ENCODE measurements at regions not wholly inside any gene's neighbourhood (a gene's known extent, or its start where the extent isn't known, plus 50 kb on each side); places are given as distances from the start of the nearest gene placed in this dataset.
"Not testable (repeated sequence)": the region's sequence is repeated elsewhere in the genome, so short reads cannot be mapped to it uniquely, and the experiment has no call there.

DNA sequence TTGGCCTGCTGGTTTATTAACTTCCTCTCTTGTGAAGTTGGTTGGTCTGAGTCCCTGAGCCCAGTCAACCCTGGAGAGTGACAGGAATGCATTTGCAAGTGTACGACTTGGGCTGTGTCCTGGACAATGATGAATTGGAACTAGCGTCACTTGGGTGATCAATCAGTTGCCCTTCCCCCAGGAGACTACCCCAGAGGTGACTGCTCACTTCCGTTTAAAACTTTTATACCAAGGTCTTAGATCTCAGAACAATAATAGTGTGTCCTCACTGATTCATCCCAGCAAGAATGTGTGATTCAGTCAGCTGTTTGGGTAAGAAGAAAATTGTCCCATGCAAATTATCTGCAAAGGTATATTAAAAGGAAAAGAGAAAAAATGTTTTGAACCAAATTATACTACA, 102.9 kb upstream of the ARMC3 start:
- POLR2A ChIA-PET = no interaction called here
- H3K36me3 ChIP-seq (ENCODE audit: insufficient read depth, low read length) = no peaks in the 10 kb centered on the region
- peaks cover 0 to 3% of the 10 kb centered on the region in 2 experiments for H3K9me3 ChIP-seq (ENCODE audit: control insufficient read depth in 1 of 2, insufficient read depth in 1 of 2, low read length in 2 of 2)
- Mint-ChIP-seq H3K9me3 (no peaks in the 10 kb centered on the region), H3K4me3 (no peak overlapping the region), H3K27me3 (peaks cover 5% of the 10 kb centered on the region), H3K27ac (no peak overlapping the region), H3K4me1 (ENCODE audit: low read depth) (no peaks in the 10 kb centered on the region), H3K36me3 (ENCODE audit: low read depth) (no peaks in the 10 kb centered on the region)
- intact Hi-C loops (cut with DNase I, micrococcal nuclease) = no loop called here
- ATAC-seq (ENCODE audit: poor library complexity) = no peak
- no peak for TF ChIP-seq CTCF (IDR thresholded peaks at IDR 0.05)
- CTCF ChIA-PET = no interaction called here
- no peaks in the 10 kb centered on the region for H3K4me1 ChIP-seq (ENCODE audit: insufficient read depth, low read length)
- H3K4me3 ChIP-seq (ENCODE audit: low read length) = no peak overlapping the region
- no peak for DNase-seq
- H3K27me3 ChIP-seq (ENCODE audit: control insufficient read depth in 1 of 2, insufficient read depth in 2 of 2, low read length in 2 of 2) = no peaks in the 10 kb centered on the region
- no peak overlapping the region for H3K27ac ChIP-seq (ENCODE audit: low read depth in 1 of 2, low read length in 2 of 2)

DNA sequence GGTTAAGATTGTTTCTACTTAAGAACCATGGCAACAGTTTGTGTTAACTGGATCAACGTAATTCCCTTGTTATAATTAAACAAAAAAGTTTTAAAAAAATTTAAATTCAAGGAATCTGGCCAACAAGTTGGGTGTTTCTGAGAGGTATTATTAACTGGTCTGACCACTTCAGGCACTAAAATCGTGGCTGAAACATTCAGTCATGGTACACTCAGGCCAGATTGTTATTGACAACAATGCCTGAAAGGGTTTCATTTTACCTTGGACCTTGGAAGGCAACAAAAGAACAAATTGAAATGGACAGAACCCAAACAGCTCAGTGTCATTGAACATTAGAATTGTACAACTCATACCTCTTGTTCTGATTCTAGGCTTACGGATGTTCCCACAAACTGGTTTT, 103.3 kb upstream of the ARMC3 start:
- Mint-ChIP-seq H3K4me3 (no peak overlapping the region), H3K4me1 (ENCODE audit: low read depth) (no peaks in the 10 kb centered on the region), H3K36me3 (ENCODE audit: low read depth) (no peaks in the 10 kb centered on the region), H3K27me3 (peaks cover 5% of the 10 kb centered on the region), H3K9me3 (no peaks in the 10 kb centered on the region), H3K27ac (no peak overlapping the region)
- POLR2A ChIA-PET = no interaction called here
- ATAC-seq (ENCODE audit: poor library complexity) = no peak
- H3K27ac ChIP-seq (ENCODE audit: low read depth in 1 of 2, low read length in 2 of 2) = no peak overlapping the region
- no peak for TF ChIP-seq CTCF (IDR thresholded peaks at IDR 0.05)
- H3K36me3 ChIP-seq (ENCODE audit: insufficient read depth, low read length) = no peaks in the 10 kb centered on the region
- DNase-seq = no peak
- intact Hi-C loops (cut with DNase I, micrococcal nuclease) = no loop called here
- H3K27me3 ChIP-seq (ENCODE audit: control insufficient read depth in 1 of 2, insufficient read depth in 2 of 2, low read length in 2 of 2) = no peaks in the 10 kb centered on the region
- CTCF ChIA-PET = no interaction called here
- no peak overlapping the region for H3K4me3 ChIP-seq (ENCODE audit: low read length)
- peaks cover 0 to 3% of the 10 kb centered on the region in 2 experiments for H3K9me3 ChIP-seq (ENCODE audit: control insufficient read depth in 1 of 2, insufficient read depth in 1 of 2, low read length in 2 of 2)
- H3K4me1 ChIP-seq (ENCODE audit: insufficient read depth, low read length) = no peaks in the 10 kb centered on the region

DNA sequence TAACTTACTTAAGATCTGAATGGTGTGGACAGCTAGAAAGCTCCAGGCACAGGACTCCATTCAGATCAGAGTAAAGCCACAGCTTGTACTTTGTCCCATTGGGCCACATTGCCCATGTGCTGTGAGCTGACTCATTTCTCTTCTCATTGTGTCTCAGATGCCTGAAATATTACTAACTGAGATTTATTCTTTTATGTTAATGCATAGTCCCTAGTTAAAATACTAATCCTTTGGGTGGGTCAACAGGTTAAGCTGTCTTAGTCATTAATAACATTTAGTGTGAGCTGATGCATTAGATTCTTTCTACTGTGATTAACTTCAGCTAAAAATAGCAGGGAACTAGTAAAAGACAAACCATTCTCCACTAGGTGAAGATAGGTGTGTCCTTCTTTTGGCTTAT, 104.7 kb upstream of the ARMC3 start:
- POLR2A ChIA-PET = no interaction called here
- no peaks in the 10 kb centered on the region for H3K4me1 ChIP-seq (ENCODE audit: insufficient read depth, low read length)
- CTCF ChIA-PET = no interaction called here
- Mint-ChIP-seq H3K27me3 (peaks cover 5% of the 10 kb centered on the region), H3K4me3 (no peak overlapping the region), H3K27ac (no peak overlapping the region), H3K36me3 (ENCODE audit: low read depth) (no peaks in the 10 kb centered on the region), H3K9me3 (no peaks in the 10 kb centered on the region), H3K4me1 (ENCODE audit: low read depth) (no peaks in the 10 kb centered on the region)
- H3K36me3 ChIP-seq (ENCODE audit: insufficient read depth, low read length) = no peaks in the 10 kb centered on the region
- intact Hi-C loops (cut with DNase I, micrococcal nuclease) = no loop called here
- ATAC-seq (ENCODE audit: poor library complexity) = no peak
- H3K9me3 ChIP-seq (ENCODE audit: control insufficient read depth in 1 of 2, insufficient read depth in 1 of 2, low read length in 2 of 2) = peaks cover 0 to 3% of the 10 kb centered on the region in 2 experiments
- no peaks in the 10 kb centered on the region for H3K27me3 ChIP-seq (ENCODE audit: control insufficient read depth in 1 of 2, insufficient read depth in 2 of 2, low read length in 2 of 2)
- DNase-seq = no peak
- H3K4me3 ChIP-seq (ENCODE audit: low read length) = no peak overlapping the region
- no peak overlapping the region for H3K27ac ChIP-seq (ENCODE audit: low read depth in 1 of 2, low read length in 2 of 2)
- TF ChIP-seq CTCF (IDR thresholded peaks at IDR 0.05) = no peak

DNA sequence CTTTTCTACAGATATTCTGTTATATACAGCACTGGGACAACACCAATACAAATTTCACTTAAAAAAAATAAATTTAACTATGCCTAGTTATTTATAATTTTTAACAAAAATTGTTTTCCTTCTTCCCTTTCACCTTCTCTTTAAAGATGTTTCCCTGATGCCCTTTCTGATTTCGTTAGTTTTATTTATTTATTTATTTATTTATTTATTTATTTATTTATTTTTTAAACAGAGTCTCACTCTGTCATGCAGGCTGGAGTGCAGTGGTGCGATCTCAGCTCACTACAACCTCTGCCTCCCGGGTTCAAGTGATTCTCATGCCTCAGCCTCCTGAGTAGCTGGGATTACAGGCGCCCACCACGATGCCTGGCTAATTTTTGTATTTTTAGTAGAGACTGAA, 105.9 kb upstream of the ARMC3 start:
- H3K27me3 ChIP-seq (ENCODE audit: control insufficient read depth in 1 of 2, insufficient read depth in 2 of 2, low read length in 2 of 2); H3K27ac ChIP-seq (ENCODE audit: low read depth in 1 of 2, low read length in 2 of 2); H3K36me3 ChIP-seq (ENCODE audit: insufficient read depth, low read length); CTCF ChIA-PET; H3K4me3 ChIP-seq (ENCODE audit: low read length); DNase-seq; intact Hi-C loops (cut with DNase I, micrococcal nuclease); ATAC-seq (ENCODE audit: poor library complexity); H3K9me3 ChIP-seq (ENCODE audit: control insufficient read depth in 1 of 2, insufficient read depth in 1 of 2, low read length in 2 of 2); H3K9me3 Mint-ChIP-seq; H3K4me3 Mint-ChIP-seq; H3K4me1 Mint-ChIP-seq (ENCODE audit: low read depth); H3K4me1 ChIP-seq (ENCODE audit: insufficient read depth, low read length); POLR2A ChIA-PET; H3K36me3 Mint-ChIP-seq (ENCODE audit: low read depth); H3K27ac Mint-ChIP-seq; H3K27me3 Mint-ChIP-seq: not testable (repeated sequence)
